HG03159 (cell line): ENCODE measurements at regions not wholly inside any gene's neighbourhood (a gene's known extent, or its start where the extent isn't known, plus 50 kb on each side); places are given as distances from the start of the nearest gene placed in this dataset.
"Not testable (repeated sequence)": the region's sequence is repeated elsewhere in the genome, so short reads cannot be mapped to it uniquely, and the experiment has no call there.

Source experiments
- ATAC-seq: cut with Tn5 transposase; IDR thresholded peaks from one replicate; pipeline ENCODE4 v1.9.1; 2021; ENCODE audit warnings: mild to moderate bottlenecking, moderate library complexity; ENCODE audit not compliant: unreplicated experiment

DNA sequence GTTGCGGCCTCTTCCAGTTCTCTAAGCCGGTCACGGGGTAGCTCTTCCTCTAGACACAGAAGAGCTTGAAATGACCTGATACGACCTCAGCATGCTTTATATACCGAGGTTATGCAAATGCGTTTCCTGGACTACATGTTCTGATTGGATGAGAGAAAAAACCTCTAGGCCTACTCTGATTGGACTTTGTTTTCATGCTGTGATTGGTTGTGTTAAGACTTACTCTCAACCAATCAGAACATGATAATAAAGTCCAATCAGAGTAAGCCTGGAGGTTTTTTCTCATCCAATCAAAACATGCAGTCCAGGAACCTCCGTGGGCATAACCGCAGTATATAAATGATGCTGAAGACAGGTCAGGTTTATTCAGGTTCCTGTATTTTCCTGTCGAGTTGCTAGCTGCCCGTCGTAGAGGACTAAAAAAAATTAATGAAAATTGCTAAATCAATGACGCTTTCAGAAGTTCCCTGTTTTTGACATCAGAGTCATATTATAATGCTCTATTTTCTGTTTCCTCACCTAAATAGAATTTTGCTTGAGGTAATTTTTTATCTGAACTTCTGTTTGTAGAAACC lies 177.4 kb downstream of the POTEB3 start:
- ATAC-seq: no peak

DNA sequence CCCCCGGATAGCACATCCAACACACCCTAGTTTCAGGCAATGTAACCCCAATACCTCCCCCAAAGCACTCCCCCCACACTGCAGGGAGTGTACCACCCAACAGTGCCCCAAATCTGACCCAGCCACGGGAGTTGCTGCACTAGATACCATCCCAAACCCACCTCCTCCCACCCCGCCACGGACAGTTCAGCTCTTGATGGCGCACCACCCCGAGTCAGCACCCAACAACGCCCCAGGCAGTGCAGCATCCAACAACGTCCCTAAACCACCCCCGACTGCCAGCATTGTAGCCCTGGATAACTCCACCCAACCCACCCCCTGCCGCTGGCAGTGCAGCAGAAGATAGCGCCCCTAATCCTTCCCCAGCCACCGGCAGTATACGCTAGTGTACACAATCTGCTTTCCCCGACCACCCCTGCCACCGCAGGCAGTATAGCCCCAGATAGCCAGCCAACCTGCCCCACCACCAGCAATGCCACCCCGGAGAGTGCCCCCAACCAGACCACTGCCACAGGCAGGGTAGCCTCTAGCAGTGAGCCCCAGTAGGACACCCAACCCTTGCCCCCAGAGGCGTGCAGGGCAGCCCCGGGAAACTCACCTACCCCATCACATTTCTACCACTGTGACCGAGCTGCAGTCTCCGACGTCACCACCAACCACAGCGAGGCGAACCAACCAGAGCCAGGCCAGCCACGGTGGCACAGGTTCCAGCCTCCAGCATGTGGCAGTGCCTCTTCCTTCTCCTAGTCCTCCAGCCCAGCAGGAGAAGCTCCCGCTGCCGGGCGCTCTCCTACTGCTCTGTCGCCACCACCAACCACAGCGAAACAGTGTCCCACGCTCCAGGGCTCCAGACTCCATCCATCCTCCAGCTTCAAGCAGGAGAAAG lies 178.1 kb downstream of the POTEB3 start:
- no peak for ATAC-seq

DNA sequence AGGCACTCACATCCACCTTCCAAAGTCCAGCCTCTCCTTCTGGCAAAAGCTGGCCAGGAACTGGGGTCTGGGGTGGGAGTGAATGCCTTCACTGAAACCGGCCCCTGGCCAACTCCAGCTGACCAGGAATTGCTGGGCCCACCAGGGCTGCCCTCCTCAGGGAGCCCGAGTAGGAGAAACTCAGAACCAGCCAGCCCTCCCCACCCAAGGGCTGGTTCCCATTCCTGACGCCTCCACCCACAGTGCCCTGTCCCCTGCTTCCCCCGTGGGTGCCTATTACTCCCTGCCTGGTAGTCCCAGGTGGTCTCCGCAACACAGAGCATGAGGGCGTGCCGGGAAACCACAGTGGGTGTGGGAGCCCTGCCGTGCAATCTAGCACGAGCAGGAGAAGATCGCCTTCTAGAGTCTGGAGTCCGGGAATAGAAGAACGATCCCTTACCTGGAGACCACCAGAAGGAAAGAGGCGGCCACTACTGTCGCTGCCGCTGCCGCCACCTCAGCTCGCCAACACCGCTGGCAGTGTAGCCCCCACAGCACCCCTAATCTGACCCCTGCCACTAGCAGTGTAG lies 178.8 kb downstream of the POTEB3 start:
- ATAC-seq: no peak

DNA sequence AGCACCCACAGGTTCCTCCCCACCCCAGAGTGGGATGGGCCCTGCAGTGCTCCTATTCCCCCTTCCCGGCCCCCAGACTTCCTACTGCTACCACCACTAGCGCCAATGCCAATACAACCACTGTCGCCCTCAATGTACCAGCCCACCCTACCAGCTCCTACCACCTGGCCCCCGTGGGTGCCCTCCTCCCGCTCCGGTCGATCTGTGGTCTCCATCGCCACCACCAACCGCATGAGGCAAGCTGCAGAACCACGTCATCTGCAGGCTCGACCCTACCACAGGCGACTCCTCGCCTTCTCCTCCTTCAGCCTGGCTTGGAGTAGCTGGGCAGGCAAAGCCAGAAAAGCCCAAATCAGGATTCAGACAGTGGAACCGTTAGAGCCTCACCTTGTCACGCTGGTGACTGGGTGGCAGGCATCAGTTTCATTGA lies 179.3 kb downstream of the POTEB3 start:
- ATAC-seq: no peak

DNA sequence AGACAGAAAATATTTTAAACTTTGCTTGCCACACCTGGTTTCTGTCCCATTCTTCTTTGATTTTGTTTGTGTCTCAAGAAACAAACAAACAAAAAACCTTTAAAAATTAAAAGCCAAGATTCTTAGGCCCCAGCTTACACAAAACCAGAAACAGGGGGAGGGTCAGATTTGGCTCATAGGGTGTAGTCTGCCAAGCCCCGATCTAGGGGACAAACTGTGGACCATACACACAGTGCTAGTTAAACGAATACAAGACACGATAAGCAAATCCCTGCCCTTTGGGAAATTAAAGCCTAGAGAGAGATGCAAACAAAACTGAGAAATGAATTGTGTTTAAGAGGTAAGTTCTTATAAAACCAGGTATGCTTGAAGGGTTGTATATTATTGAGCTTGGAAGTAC lies 181.7 kb downstream of the POTEB3 start:
- ATAC-seq: not testable (repeated sequence)

DNA sequence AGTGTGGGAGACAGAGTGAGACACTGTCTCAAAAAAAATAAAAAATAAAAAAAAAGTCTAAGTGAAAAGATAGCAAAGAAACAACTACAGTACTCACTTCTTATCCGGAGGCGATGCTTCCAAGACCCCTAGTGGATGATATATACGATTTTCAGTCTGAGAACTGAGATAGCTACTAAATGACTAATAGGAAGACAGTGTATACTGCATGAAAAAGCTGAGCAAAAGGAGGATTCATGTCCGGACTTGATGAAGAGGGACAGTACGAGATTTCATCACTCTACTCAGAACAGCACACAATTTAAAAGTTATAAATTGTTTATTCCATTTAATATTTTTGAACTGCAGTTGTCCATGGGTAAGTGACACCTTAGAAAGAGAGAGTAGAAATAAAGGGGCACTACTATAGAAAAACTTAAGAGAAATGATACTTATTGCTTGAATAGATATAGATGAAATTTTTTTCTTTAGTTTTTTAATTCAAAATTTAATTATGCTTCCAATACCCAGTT lies 190.7 kb downstream of the POTEB3 start:
- ATAC-seq: not testable (repeated sequence)
